Gastroesophageal sphincter (tissue), 3 donors: ENCODE measurements at regions not wholly inside any gene's neighbourhood (a gene's known extent, or its start where the extent isn't known, plus 50 kb on each side); places are given as distances from the start of the nearest gene placed in this dataset.

ENCODE experiments used
- POLR2A ChIP-seq, 2 donors: fragments of 450-650 bp; IDR thresholded peaks; one replicate each; pipeline ENCODE4 v1.6.1; 2017; ENCODE audit warnings: antibody characterized with exemption in 2 of 2, mild to moderate bottlenecking in 2 of 2, moderate library complexity in 1 of 2
- TF ChIP-seq, protein P1 (sequence below), 4 experiments: fragments of 200-600 bp in 2 of 4; fragments of 450-650 bp in 2 of 4; sonication (generic) in 1 of 4; IDR thresholded peaks; one replicate each; pipeline ENCODE4 v1.5.1; 2017 to 2019; ENCODE audit warnings: antibody characterized with exemption in 4 of 4, mild to moderate bottlenecking in 2 of 4, moderate library complexity in 2 of 4

DNA sequence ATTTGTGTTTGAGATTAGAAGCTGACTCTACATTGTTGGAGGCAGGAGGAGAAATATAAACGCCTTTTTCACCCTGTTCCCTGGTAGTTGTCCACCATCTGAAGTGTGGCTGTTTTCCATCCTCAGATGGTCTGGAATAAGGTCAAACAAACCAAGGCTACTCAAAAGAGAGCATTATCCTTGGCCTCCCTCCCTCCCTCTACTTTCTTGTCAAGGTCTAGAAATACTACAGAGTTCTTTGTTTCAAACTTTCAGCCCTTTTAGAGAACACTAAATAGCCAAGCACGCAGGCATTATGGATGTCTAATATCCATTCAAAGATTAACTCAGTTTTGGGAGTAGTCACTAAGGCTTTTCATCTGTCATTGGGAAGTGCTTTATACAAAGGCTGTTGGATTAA lies 215.8 kb upstream of the ITGA4 start:
- TF ChIP-seq, protein P1, sequence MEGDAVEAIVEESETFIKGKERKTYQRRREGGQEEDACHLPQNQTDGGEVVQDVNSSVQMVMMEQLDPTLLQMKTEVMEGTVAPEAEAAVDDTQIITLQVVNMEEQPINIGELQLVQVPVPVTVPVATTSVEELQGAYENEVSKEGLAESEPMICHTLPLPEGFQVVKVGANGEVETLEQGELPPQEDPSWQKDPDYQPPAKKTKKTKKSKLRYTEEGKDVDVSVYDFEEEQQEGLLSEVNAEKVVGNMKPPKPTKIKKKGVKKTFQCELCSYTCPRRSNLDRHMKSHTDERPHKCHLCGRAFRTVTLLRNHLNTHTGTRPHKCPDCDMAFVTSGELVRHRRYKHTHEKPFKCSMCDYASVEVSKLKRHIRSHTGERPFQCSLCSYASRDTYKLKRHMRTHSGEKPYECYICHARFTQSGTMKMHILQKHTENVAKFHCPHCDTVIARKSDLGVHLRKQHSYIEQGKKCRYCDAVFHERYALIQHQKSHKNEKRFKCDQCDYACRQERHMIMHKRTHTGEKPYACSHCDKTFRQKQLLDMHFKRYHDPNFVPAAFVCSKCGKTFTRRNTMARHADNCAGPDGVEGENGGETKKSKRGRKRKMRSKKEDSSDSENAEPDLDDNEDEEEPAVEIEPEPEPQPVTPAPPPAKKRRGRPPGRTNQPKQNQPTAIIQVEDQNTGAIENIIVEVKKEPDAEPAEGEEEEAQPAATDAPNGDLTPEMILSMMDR (IDR thresholded peaks at IDR 0.05), result no peak
- TF ChIP-seq POLR2A (IDR thresholded peaks at IDR 0.05), result no peak
